Panc1 (cell line): ENCODE measurements at regions not wholly inside any gene's neighbourhood (a gene's known extent, or its start where the extent isn't known, plus 50 kb on each side); places are given as distances from the start of the nearest gene placed in this dataset.

Experiments used
- CTCF ChIP-seq: fragments of 450-650 bp; IDR thresholded peaks from 2 replicates; pipeline ENCODE4 v1.5.1; 2017; ENCODE audit warnings: mild to moderate bottlenecking
- POLR2AphosphoS5 ChIP-seq: IDR thresholded peaks from 2 replicates; pipeline ENCODE4 v1.6.1; 2012; ENCODE audit warnings: mild to moderate bottlenecking, low read depth, low read length, moderate library complexity
- SIN3A ChIP-seq: IDR thresholded peaks from 2 replicates; pipeline ENCODE4 v1.6.1; 2012; ENCODE audit warnings: low read depth, mild to moderate bottlenecking, low read length, moderate library complexity, borderline replicate concordance; ENCODE audit not compliant: insufficient read depth
- TCF7L2 ChIP-seq: IDR thresholded peaks from 2 replicates; pipeline ENCODE4 v1.6.1; 2011; ENCODE audit warnings: mild to moderate bottlenecking, low read depth, low read length, inconsistent platforms

- TF ChIP-seq POLR2AphosphoS5 (no peak), CTCF (no peak), TCF7L2 (no peak), SIN3A (no peak)
Measured at GRCh38 chr7:18430810-18431209, 64.7 kb upstream of the HDAC9 start.
